GM23338 (cell line): ENCODE measurements at regions not wholly inside any gene's neighbourhood (a gene's known extent, or its start where the extent isn't known, plus 50 kb on each side); places are given as distances from the start of the nearest gene placed in this dataset.
A peak's percentile ranks its signal among the peaks of the same experiment; 100 is the strongest.

Experiments
- ATAC-seq: fragments of 200-7000 bp; cut with Tn5 transposase; 3 replicates; pipeline ENCODE4 v1.9.1; 2020
- DNase-seq: peaks from one replicate; pipeline ENCODE4 v3.0.0-alpha.2; 2015; ENCODE audit warnings: low spot score
- H2AFZ ChIP-seq: fragments of 200-600 bp; sonication (generic); 2 replicates; pipeline ENCODE4 v1.8.0; 2016; ENCODE audit warnings: antibody characterized with exemption, mild to moderate bottlenecking, moderate library complexity
- H3F3A ChIP-seq: fragments of 200-600 bp; sonication (generic); replicated peaks from 2 replicates; pipeline ENCODE4 v1.8.0; 2017; ENCODE audit warnings: antibody characterized with exemption, mixed run types, low read depth
- H3K27ac ChIP-seq: fragments of 200-600 bp; sonication (generic); 2 replicates; pipeline ENCODE4 v1.6.1; 2016; ENCODE audit warnings: low read depth
- H3K27me3 ChIP-seq: fragments of 200-600 bp; sonication (generic); 2 replicates; pipeline ENCODE4 v1.8.0; 2016; ENCODE audit warnings: mild to moderate bottlenecking, mixed run types, moderate library complexity; ENCODE audit not compliant: insufficient read depth
- H3K36me3 ChIP-seq: fragments of 200-600 bp; sonication (generic); 2 replicates; pipeline ENCODE4 v1.8.0; 2016; ENCODE audit warnings: mild to moderate bottlenecking; ENCODE audit not compliant: insufficient read depth
- H3K4me1 ChIP-seq: fragments of 200-600 bp; sonication (generic); 2 replicates; pipeline ENCODE4 v1.8.0; 2016; ENCODE audit warnings: mild to moderate bottlenecking, moderate library complexity; ENCODE audit not compliant: insufficient read depth
- H3K4me2 ChIP-seq: fragments of 200-600 bp; sonication (generic); 2 replicates; pipeline ENCODE4 v1.7.1; 2017; ENCODE audit warnings: mixed run types
- H3K4me3 ChIP-seq: fragments of 200-600 bp; sonication (generic); 2 replicates; pipeline ENCODE4 v1.6.1; 2016; ENCODE audit warnings: mixed run types
- H3K79me2 ChIP-seq: fragments of 200-600 bp; sonication (generic); replicated peaks from 2 replicates; pipeline ENCODE4 v1.8.0; 2017; ENCODE audit warnings: mild to moderate bottlenecking; ENCODE audit not compliant: insufficient read depth
- H3K9me2 ChIP-seq: fragments of 200-600 bp; sonication (generic); 2 replicates; pipeline ENCODE4 v1.8.0; 2017; ENCODE audit not compliant: insufficient read depth
- H4K20me1 ChIP-seq: fragments of 200-600 bp; sonication (generic); replicated peaks from 2 replicates; pipeline ENCODE4 v1.8.0; 2017; ENCODE audit warnings: mild to moderate bottlenecking; ENCODE audit not compliant: insufficient read depth
- H3K27ac Mint-ChIP-seq: 2 replicates; pipeline ENCODE4 v1.8.0; 2020; ENCODE audit warnings: inconsistent platforms, mild to moderate bottlenecking, moderate library complexity, mixed read lengths
- H3K27me3 Mint-ChIP-seq: 3 replicates; pipeline ENCODE4 v1.8.0; 2022; ENCODE audit warnings: low read depth, mild to moderate bottlenecking, moderate library complexity, mixed read lengths, inconsistent platforms; ENCODE audit not compliant: insufficient read depth, poor library complexity
- H3K36me3 Mint-ChIP-seq: 3 replicates; pipeline ENCODE4 v1.8.0; 2021; ENCODE audit warnings: low read depth, mild to moderate bottlenecking, inconsistent platforms, moderate library complexity, mixed read lengths
- H3K4me1 Mint-ChIP-seq: 3 replicates; pipeline ENCODE4 v1.8.0; 2020; ENCODE audit warnings: mild to moderate bottlenecking, inconsistent platforms, mixed read lengths
- H3K4me3 Mint-ChIP-seq: 3 replicates; pipeline ENCODE4 v1.8.0; 2021; ENCODE audit warnings: moderate library complexity, mild to moderate bottlenecking, inconsistent platforms, mixed read lengths
- H3K9me3 Mint-ChIP-seq: 3 replicates; pipeline ENCODE4 v1.8.0; 2020; ENCODE audit warnings: moderate library complexity, mild to moderate bottlenecking, inconsistent platforms, mixed read lengths
- CREB1 ChIP-seq: fragments of 250-450 bp; sonication (Bioruptor Pico); IDR thresholded peaks from 2 replicates; pipeline ENCODE4 v1.5.0; 2020; ENCODE audit warnings: low read depth, mild to moderate bottlenecking, moderate library complexity
- EZH2 ChIP-seq: fragments of 200-600 bp; sonication (generic); IDR thresholded peaks from one replicate; pipeline ENCODE4 v1.8.0; 2017; ENCODE audit warnings: antibody characterized with exemption, mild to moderate bottlenecking, low read depth; ENCODE audit not compliant: unreplicated experiment
- EZH2phosphoT487 ChIP-seq: fragments of 200-600 bp; sonication (generic); IDR thresholded peaks from one replicate; pipeline ENCODE4 v1.8.1; 2018; ENCODE audit warnings: antibody characterized with exemption; ENCODE audit not compliant: unreplicated experiment
- POLR2AphosphoS5 ChIP-seq: IDR thresholded peaks from 2 replicates; pipeline ENCODE4 v1.6.1; 2016; ENCODE audit warnings: antibody characterized with exemption, low read depth
- STAT1 ChIP-seq: IDR thresholded peaks from one replicate; pipeline ENCODE4 v1.6.1; 2016; ENCODE audit warnings: antibody characterized with exemption; ENCODE audit not compliant: unreplicated experiment
- ZNF114 ChIP-seq: fragments of 250-450 bp; sonication (Bioruptor Pico); IDR thresholded peaks from 2 replicates; pipeline ENCODE4 v1.5.0; 2020; ENCODE audit warnings: mild to moderate bottlenecking, moderate library complexity
- ZNF331 ChIP-seq: fragments of 250-450 bp; sonication (Bioruptor Pico); IDR thresholded peaks from 2 replicates; pipeline ENCODE4 v1.5.0; 2020; ENCODE audit warnings: low read depth, mild to moderate bottlenecking, moderate library complexity
- TF ChIP-seq, protein P1 (sequence below): fragments of 250-450 bp; sonication (Bioruptor Pico); IDR thresholded peaks from 2 replicates; pipeline ENCODE4 v1.5.0; 2020; ENCODE audit warnings: mild to moderate bottlenecking, moderate library complexity
- TF ChIP-seq, protein P2 (sequence below): IDR thresholded peaks from one replicate; pipeline ENCODE4 v1.6.1; 2018; ENCODE audit warnings: antibody characterized with exemption; ENCODE audit not compliant: unreplicated experiment
- TF ChIP-seq, protein P3 (sequence below): IDR thresholded peaks from 2 replicates; pipeline ENCODE4 v1.6.1; 2016; ENCODE audit warnings: antibody characterized with exemption

DNA sequence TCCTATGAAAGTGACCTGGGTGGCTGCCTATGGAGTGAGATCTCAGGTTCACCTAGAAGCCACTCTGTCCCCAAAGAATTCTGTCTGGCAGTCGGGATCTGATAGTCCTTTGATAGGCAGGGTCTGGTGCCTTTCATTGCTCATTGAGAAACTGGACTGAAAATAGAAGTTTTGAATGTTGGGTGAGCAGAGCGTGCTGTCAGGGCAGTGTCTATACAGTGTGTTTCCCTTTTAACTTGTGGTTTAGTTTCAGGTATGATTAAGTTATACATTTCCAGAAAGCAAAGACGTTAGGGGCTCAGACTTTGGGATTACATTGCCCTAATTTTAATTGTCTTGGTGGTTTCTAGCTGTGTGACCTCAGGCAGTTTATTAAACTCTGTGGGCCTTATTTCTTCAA lies 111.3 kb upstream of the PAX6 start:
- Mint-ChIP-seq H3K9me3 (no peaks in the 10 kb centered on the region; the same call in 2 of the 3 replicates), H3K4me3 (no peak overlapping the region), H3K4me1 (peaks cover 6% of the 10 kb centered on the region), H3K36me3 (no peaks in the 10 kb centered on the region), H3K27ac (no peak overlapping the region), H3K27me3 (peaks cover 10% of the 10 kb centered on the region)
- H3F3A ChIP-seq = no peaks in the 10 kb centered on the region
- no peaks in the 10 kb centered on the region for H3K27me3 ChIP-seq
- no peak overlapping the region for H3K4me3 ChIP-seq
- no peak overlapping the region for H3K27ac ChIP-seq
- no peak overlapping the region for H3K4me2 ChIP-seq
- TF ChIP-seq EZH2phosphoT487 (no peak), ZNF114 (CRISPR knock-in tag) (no peak), CREB1 (CRISPR knock-in tag) (no peak), ZNF331 (CRISPR knock-in tag) (no peak), EZH2 (no peak), POLR2AphosphoS5 (no peak), STAT1 (no peak)
- TF ChIP-seq, protein P1, sequence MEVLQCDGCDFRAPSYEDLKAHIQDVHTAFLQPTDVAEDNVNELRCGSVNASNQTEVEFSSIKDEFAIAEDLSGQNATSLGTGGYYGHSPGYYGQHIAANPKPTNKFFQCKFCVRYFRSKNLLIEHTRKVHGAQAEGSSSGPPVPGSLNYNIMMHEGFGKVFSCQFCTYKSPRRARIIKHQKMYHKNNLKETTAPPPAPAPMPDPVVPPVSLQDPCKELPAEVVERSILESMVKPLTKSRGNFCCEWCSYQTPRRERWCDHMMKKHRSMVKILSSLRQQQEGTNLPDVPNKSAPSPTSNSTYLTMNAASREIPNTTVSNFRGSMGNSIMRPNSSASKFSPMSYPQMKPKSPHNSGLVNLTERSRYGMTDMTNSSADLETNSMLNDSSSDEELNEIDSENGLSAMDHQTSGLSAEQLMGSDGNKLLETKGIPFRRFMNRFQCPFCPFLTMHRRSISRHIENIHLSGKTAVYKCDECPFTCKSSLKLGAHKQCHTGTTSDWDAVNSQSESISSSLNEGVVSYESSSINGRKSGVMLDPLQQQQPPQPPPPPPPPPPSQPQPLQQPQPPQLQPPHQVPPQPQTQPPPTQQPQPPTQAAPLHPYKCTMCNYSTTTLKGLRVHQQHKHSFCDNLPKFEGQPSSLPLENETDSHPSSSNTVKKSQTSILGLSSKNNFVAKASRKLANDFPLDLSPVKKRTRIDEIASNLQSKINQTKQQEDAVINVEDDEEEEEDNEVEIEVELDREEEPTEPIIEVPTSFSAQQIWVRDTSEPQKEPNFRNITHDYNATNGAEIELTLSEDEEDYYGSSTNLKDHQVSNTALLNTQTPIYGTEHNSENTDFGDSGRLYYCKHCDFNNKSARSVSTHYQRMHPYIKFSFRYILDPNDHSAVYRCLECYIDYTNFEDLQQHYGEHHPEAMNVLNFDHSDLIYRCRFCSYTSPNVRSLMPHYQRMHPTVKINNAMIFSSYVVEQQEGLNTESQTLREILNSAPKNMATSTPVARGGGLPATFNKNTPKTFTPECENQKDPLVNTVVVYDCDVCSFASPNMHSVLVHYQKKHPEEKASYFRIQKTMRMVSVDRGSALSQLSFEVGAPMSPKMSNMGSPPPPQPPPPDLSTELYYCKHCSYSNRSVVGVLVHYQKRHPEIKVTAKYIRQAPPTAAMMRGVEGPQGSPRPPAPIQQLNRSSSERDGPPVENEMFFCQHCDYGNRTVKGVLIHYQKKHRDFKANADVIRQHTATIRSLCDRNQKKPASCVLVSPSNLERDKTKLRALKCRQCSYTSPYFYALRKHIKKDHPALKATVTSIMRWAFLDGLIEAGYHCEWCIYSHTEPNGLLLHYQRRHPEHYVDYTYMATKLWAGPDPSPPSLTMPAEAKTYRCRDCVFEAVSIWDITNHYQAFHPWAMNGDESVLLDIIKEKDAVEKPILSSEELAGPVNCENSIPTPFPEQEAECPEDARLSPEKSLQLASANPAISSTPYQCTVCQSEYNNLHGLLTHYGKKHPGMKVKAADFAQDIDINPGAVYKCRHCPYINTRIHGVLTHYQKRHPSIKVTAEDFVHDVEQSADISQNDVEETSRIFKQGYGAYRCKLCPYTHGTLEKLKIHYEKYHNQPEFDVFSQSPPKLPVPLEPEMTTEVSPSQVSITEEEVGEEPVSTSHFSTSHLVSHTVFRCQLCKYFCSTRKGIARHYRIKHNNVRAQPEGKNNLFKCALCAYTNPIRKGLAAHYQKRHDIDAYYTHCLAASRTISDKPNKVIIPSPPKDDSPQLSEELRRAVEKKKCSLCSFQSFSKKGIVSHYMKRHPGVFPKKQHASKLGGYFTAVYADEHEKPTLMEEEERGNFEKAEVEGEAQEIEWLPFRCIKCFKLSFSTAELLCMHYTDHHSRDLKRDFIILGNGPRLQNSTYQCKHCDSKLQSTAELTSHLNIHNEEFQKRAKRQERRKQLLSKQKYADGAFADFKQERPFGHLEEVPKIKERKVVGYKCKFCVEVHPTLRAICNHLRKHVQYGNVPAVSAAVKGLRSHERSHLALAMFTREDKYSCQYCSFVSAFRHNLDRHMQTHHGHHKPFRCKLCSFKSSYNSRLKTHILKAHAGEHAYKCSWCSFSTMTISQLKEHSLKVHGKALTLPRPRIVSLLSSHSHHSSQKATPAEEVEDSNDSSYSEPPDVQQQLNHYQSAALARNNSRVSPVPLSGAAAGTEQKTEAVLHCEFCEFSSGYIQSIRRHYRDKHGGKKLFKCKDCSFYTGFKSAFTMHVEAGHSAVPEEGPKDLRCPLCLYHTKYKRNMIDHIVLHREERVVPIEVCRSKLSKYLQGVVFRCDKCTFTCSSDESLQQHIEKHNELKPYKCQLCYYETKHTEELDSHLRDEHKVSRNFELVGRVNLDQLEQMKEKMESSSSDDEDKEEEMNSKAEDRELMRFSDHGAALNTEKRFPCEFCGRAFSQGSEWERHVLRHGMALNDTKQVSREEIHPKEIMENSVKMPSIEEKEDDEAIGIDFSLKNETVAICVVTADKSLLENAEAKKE (CRISPR knock-in tag) = no peak
- TF ChIP-seq, protein P2, sequence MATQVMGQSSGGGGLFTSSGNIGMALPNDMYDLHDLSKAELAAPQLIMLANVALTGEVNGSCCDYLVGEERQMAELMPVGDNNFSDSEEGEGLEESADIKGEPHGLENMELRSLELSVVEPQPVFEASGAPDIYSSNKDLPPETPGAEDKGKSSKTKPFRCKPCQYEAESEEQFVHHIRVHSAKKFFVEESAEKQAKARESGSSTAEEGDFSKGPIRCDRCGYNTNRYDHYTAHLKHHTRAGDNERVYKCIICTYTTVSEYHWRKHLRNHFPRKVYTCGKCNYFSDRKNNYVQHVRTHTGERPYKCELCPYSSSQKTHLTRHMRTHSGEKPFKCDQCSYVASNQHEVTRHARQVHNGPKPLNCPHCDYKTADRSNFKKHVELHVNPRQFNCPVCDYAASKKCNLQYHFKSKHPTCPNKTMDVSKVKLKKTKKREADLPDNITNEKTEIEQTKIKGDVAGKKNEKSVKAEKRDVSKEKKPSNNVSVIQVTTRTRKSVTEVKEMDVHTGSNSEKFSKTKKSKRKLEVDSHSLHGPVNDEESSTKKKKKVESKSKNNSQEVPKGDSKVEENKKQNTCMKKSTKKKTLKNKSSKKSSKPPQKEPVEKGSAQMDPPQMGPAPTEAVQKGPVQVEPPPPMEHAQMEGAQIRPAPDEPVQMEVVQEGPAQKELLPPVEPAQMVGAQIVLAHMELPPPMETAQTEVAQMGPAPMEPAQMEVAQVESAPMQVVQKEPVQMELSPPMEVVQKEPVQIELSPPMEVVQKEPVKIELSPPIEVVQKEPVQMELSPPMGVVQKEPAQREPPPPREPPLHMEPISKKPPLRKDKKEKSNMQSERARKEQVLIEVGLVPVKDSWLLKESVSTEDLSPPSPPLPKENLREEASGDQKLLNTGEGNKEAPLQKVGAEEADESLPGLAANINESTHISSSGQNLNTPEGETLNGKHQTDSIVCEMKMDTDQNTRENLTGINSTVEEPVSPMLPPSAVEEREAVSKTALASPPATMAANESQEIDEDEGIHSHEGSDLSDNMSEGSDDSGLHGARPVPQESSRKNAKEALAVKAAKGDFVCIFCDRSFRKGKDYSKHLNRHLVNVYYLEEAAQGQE = no peak
- TF ChIP-seq, protein P3, sequence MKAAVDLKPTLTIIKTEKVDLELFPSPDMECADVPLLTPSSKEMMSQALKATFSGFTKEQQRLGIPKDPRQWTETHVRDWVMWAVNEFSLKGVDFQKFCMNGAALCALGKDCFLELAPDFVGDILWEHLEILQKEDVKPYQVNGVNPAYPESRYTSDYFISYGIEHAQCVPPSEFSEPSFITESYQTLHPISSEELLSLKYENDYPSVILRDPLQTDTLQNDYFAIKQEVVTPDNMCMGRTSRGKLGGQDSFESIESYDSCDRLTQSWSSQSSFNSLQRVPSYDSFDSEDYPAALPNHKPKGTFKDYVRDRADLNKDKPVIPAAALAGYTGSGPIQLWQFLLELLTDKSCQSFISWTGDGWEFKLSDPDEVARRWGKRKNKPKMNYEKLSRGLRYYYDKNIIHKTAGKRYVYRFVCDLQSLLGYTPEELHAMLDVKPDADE = no peak
- H4K20me1 ChIP-seq = no peaks in the 10 kb centered on the region
- no peak for ATAC-seq
- H3K79me2 ChIP-seq = no peaks in the 10 kb centered on the region
- 0 out of 2 replicates have a peak, but pooled peaks cover 4% of the 10 kb centered on the region for H3K4me1 ChIP-seq
- 0 out of 2 replicates have a peak overlapping the region, but pooled peaks have one; percentile 32 for H2AFZ ChIP-seq
- no peaks in the 10 kb centered on the region for H3K36me3 ChIP-seq
- no peak for DNase-seq
- no peaks in the 10 kb centered on the region for H3K9me2 ChIP-seq
